H7 (cell line): ENCODE measurements at regions not wholly inside any gene's neighbourhood (a gene's known extent, or its start where the extent isn't known, plus 50 kb on each side); places are given as distances from the start of the nearest gene placed in this dataset.
"Not testable (repeated sequence)": the region's sequence is repeated elsewhere in the genome, so short reads cannot be mapped to it uniquely, and the experiment has no call there.

Experiments used
- DNase-seq: peaks from one replicate; pipeline ENCODE4 v3.0.0; 2012
- H3K27me3 ChIP-seq: 2 replicates; pipeline ENCODE4 v1.6.0; 2011; ENCODE audit warnings: mild to moderate bottlenecking, low read length; ENCODE audit not compliant: control insufficient read depth, insufficient read depth
- H3K36me3 ChIP-seq: replicated peaks from 2 replicates; pipeline ENCODE4 v1.5.1; 2011; ENCODE audit warnings: low read length; ENCODE audit not compliant: control insufficient read depth, insufficient read depth
- H3K4me3 ChIP-seq: 2 replicates; pipeline ENCODE4 v1.5.1; 2011; ENCODE audit warnings: low read depth, mild to moderate bottlenecking, control low read depth, low read length, moderate library complexity; ENCODE audit not compliant: insufficient read depth

DNA sequence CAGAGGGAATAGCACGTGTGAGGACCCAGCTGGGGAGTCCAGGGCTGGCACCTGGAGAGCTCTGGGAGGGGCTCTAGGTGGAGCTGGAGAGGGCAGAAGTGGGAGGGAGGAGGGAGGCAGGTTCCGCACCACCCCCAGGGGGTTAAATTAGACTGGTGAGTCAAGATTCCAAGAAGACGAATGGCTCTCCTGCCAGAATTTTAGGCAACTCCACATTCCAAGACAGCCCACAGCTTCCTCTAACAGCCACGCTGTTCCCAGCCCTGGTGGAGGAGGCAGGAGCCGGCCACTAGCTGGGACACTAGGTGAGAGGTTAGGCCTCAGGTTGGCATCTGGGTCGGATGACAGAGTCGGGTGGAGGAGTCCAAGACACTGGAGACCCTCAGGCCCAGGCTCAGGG lies 60.2 kb downstream of the TFAP2C start:
- Histone ChIP-seq H3K27me3 (no peaks in the 10 kb centered on the region), H3K36me3 (no peaks in the 10 kb centered on the region)

DNA sequence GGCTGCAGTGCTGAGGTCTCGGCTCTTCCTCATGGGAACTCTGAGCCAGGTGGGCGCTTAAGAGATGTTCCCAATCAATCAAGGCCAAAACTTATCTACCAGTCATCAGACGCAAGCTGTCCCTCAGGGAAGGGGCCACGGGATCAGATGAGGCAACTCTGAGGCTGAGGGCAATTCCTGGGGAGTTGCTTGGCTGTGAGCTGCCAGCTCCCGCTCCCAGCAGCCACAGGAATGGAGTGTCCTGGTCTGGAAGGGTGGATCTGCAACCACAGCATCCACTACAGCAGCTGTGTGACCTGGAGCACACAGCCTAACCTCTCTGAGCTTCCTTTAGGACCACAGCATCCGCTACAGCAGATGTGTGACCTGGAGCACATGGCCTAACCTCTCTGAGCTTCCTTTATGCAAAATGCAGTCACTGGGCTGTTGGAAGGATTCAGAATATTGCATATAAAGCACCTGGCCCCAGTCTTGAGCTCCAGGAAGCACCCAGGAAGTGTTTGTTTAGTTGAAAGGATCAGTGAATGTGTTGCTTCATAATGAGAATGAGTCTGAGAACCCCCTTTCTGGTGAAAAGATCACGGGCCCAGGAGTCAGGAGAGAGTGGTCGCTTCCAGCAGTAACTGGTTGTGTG lies 60.9 kb downstream of the TFAP2C start:
- H3K4me3 ChIP-seq: no peak overlapping the region
- DNase-seq: no peak
- H3K36me3 ChIP-seq: no peaks in the 10 kb centered on the region
- H3K27me3 ChIP-seq: no peaks in the 10 kb centered on the region

More for the DNA sequence above, 60.2 kb downstream of the TFAP2C start:
- H3K4me3 ChIP-seq: no peak overlapping the region
- no peak for DNase-seq

DNA sequence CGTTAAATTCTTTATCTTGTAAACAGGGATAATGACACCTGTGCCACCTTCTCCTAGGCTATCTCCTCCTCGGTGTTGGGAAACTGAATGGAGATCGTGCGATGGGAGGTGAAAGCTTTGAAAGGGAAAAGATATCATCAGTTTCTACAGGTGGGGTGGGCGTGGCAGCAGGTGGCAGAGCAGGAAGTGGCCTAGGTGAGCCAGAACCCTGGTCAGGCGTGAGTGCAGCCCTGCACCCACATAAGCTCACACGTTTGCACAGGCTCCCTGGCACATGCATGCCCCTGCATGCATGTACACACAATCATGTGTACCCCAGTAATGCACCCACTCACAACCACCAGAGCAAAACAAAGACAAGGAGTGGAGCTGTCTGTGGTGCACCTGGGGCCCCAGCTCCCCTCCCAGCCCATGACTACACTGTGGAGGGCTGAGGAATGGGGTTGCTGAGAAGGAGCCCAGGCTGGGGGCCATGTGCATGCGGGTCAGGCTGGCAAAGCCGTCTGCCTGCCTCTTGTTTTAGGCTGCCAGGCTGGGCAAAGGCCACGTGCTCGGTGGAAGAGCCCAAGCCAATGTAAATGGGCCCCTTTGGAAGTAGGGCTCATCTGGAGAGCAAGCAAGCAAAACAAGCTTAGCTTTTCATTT lies 61.5 kb downstream of the TFAP2C start:
- no peak overlapping the region for H3K4me3 ChIP-seq
- no peaks in the 10 kb centered on the region for H3K27me3 ChIP-seq
- H3K36me3 ChIP-seq: no peaks in the 10 kb centered on the region
- no peak for DNase-seq

GRCh38 chr20:56691325-56691998 lies 62.4 kb downstream of the TFAP2C start:
- no peak for DNase-seq
- H3K4me3 ChIP-seq: no peak overlapping the region
- no peaks in the 10 kb centered on the region for H3K27me3 ChIP-seq
- H3K36me3 ChIP-seq: no peaks in the 10 kb centered on the region

- H3K27me3 ChIP-seq: no peaks in the 10 kb centered on the region
- DNase-seq: no peak
- no peaks in the 10 kb centered on the region for H3K36me3 ChIP-seq
- no peak overlapping the region for H3K4me3 ChIP-seq
Measured at GRCh38 chr20:56693217-56693616, 64.1 kb downstream of the TFAP2C start.

DNA sequence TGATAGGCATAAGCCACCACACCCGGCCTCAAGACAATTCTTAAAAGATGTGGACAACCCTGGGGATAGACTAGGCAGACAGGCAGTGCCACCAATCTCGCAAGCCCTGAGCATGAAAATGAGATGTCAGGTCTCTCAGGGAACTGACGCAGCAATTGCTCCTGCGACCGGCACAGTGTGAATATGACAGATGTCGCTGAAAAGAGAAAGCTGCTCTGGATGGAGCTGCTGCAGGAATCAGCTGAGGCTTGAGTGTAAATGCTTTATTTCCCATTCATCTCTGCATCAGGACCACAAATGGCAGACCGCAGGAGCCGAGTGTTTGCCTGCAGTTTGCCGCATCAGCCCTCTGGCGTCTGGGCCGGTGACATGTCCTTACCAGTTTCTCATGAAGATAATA lies 68.4 kb downstream of the TFAP2C start:
- H3K36me3 ChIP-seq: no peaks in the 10 kb centered on the region
- no peaks in the 10 kb centered on the region for H3K27me3 ChIP-seq
- no peak for DNase-seq

GRCh38 chr20:56698297-56698696 lies 69.2 kb downstream of the TFAP2C start:
- Histone ChIP-seq H3K4me3 (no peak overlapping the region), H3K27me3 (no peaks in the 10 kb centered on the region), H3K36me3 (no peaks in the 10 kb centered on the region)
- no peak for DNase-seq

More for the DNA sequence above, 68.4 kb downstream of the TFAP2C start:
- H3K4me3 ChIP-seq: no peak overlapping the region

- H3K4me3 ChIP-seq: no peak overlapping the region
- no peaks in the 10 kb centered on the region for H3K36me3 ChIP-seq
- no peak for DNase-seq
- no peaks in the 10 kb centered on the region for H3K27me3 ChIP-seq
Measured at GRCh38 chr20:56698749-56699148, 69.6 kb downstream of the TFAP2C start.

DNA sequence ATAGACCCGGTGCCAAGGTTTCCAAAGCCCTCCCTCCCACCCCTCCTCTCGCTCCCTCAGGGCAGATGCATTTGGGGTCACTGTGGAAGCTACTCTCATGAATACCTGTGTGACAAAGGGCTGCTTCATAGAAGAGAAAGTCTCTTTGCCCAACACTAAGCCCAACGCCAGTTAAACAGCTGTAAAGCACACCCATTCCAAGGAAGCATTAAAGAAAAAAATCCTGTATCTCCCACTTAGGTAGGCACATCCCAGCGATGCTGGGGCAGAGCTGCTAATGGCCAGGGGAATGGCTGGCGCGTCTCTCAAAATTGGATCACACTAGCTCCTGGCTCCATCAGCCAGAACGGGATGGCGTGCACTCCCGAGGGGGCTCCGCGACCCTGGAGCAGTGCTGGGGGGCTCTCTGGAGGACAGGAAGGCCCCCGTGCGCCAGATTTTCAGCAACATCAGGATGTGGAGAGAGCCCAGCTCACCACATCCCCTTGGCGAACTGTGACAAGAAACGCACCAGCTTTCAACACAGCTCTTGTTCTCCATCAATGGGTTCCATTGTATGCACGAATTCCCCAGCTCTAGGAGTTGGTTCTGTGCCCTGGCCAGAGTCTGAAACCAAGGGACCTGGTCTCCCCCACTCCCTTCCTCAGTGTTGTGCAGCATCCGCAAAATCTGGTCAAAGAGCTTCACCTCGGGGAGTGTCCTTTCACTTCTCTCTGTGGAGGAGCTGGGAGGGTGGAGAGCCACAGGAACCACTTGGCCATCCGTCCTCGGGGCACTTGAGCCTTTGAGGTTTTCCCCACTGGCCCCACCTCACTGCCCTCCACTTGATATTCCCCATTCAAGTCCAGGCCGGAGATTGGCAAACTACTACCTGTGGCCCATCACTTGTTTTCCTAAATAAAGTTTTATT lies 74.1 kb downstream of the TFAP2C start:
- Histone ChIP-seq H3K36me3 (no peaks in the 10 kb centered on the region), H3K27me3 (no peaks in the 10 kb centered on the region), H3K4me3 (no peak overlapping the region)
- no peak for DNase-seq

DNA sequence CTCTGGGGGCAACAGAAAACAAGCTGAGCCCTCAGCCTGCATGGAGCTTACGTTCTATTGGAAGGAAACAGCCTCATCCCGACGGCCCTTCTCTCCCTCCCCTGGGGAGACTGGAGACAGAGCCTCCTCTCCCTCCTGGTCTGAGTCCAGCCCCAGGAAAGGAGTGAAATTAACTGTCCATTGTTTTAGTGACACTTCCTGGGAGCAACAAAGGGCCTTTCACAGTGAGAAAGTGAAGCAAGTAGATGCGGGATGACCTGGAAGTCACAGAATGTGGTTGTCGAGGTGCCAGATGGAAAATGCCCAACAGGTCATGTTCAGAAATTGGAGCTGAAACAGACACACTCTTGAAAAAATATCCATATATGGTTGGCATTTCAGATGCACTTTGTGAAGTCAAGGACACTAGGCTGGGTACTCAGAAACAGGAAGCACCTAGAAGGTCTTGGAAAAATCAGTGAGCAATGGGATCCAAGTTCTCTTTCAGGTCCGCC lies 77.8 kb downstream of the TFAP2C start:
- DNase-seq: no peak
- H3K27me3 ChIP-seq: no peaks in the 10 kb centered on the region; the same call in 1 of the 2 replicates
- H3K36me3 ChIP-seq: no peaks in the 10 kb centered on the region
- H3K4me3 ChIP-seq: no peak overlapping the region

DNA sequence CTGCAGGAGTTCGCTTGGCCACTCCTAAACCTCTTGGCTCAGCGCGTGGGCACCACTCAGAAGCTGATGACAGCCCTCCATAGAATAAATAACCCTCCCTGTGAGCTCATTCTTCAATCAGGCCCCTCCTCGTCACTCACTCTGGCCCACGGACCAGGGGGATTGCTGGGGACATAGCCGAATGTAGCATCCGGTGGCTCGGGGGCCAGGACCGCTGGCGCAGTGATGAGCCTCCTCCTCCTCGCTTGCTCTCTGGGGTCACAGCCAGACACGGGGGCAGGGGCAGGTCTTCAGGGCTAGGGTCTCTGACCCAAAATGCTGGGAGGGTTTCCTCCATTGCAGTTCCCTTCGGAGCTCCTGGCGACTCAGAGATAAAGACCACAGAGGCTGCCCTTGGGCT lies 79.9 kb downstream of the TFAP2C start:
- no peaks in the 10 kb centered on the region; the same call in 1 of the 2 replicates for H3K27me3 ChIP-seq
- no peaks in the 10 kb centered on the region for H3K36me3 ChIP-seq
- no peak overlapping the region for H3K4me3 ChIP-seq
- DNase-seq: no peak

DNA sequence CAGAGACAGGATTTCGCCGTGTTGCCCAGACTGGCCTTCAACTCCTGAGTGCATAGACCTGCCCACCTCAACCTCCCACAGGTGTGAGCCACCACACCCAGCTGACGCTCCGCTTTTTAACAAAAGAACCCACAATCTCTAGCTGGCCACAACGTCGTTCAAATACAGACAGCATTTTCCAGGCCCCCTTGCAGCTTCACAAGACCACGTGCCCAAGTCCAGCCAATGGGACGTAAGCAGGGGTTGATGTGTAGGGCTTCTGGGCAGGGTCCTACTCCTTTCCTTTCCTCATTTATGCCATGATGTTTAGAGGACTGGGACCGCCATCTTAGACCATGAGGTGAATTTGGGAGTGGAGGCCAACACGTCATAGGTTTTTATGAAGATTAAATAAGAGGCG lies 81.0 kb downstream of the TFAP2C start:
- DNase-seq: no peak
- no peaks in the 10 kb centered on the region for H3K36me3 ChIP-seq
- H3K4me3 ChIP-seq: no peak overlapping the region
- no peaks in the 10 kb centered on the region; the same call in 1 of the 2 replicates for H3K27me3 ChIP-seq

DNA sequence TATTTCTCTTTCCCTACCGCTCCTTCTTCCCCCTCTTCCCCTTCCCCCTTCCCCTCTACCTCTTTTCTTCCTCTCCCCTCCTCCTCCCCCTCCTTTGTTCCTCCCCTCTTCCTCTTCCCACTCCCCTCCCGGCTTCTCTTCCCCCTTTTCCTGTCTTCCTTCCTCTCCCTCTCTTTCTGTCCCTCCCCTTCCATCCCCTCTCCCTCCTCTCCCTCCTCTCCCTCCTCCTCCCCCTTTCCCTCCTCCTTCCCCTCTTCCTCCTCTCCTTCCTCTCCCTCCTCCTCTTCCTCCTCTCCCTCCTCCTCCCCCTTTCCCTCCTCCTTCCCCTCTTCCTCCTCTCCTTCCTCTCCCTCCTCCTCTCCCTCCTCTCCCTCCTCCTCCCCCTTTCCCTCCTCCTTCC lies 81.5 kb downstream of the TFAP2C start:
- not testable (repeated sequence) for H3K36me3 ChIP-seq, DNase-seq, H3K4me3 ChIP-seq, H3K27me3 ChIP-seq

GRCh38 chr20:56711018-56711417 lies 81.9 kb downstream of the TFAP2C start:
- no peak for DNase-seq
- H3K4me3 ChIP-seq: no peak overlapping the region
- no peaks in the 10 kb centered on the region; the same call in 1 of the 2 replicates for H3K27me3 ChIP-seq
- H3K36me3 ChIP-seq: no peaks in the 10 kb centered on the region
